ACC112 (cell line): ENCODE measurements at regions not wholly inside any gene's neighbourhood (a gene's known extent, or its start where the extent isn't known, plus 50 kb on each side); places are given as distances from the start of the nearest gene placed in this dataset.
"Not testable (repeated sequence)": the region's sequence is repeated elsewhere in the genome, so short reads cannot be mapped to it uniquely, and the experiment has no call there.

Experiments
- H2AFZ ChIP-seq: fragments of 200-600 bp; sonication (generic); one replicate; pipeline ENCODE4 v1.6.0; 2017; ENCODE audit warnings: antibody characterized with exemption, low read length; ENCODE audit not compliant: unreplicated experiment
- H3K27ac ChIP-seq: fragments of 200-600 bp; sonication (generic); 2 replicates; pipeline ENCODE4 v1.5.1; 2014; ENCODE audit warnings: low read depth, mild to moderate bottlenecking, antibody characterized with exemption, low read length, moderate library complexity
- H3K27me3 ChIP-seq: fragments of 200-600 bp; sonication (generic); 2 replicates; pipeline ENCODE4 v1.6.1; 2014; ENCODE audit warnings: mild to moderate bottlenecking, antibody characterized with exemption, low read length, moderate library complexity, mixed read lengths; ENCODE audit not compliant: insufficient read depth
- H3K36me3 ChIP-seq: fragments of 200-600 bp; sonication (generic); 2 replicates; pipeline ENCODE4 v1.6.1; 2016; ENCODE audit warnings: mild to moderate bottlenecking, antibody characterized with exemption, low read length, moderate library complexity, mixed read lengths; ENCODE audit not compliant: insufficient read depth
- H3K4me1 ChIP-seq: fragments of 200-600 bp; sonication (generic); one replicate; pipeline ENCODE4 v1.6.1; 2016; ENCODE audit warnings: low read length, mixed read lengths; ENCODE audit not compliant: insufficient read depth, unreplicated experiment, control insufficient read depth
- H3K4me3 ChIP-seq: fragments of 200-600 bp; sonication (generic); 2 replicates; pipeline ENCODE4 v1.5.1; 2014; ENCODE audit warnings: mild to moderate bottlenecking, low read depth, low read length
- H3K79me2 ChIP-seq: fragments of 200-600 bp; sonication (generic); one replicate; pipeline ENCODE4 v1.6.0; 2016; ENCODE audit warnings: low read length; ENCODE audit not compliant: control insufficient read depth, unreplicated experiment, insufficient read depth

DNA sequence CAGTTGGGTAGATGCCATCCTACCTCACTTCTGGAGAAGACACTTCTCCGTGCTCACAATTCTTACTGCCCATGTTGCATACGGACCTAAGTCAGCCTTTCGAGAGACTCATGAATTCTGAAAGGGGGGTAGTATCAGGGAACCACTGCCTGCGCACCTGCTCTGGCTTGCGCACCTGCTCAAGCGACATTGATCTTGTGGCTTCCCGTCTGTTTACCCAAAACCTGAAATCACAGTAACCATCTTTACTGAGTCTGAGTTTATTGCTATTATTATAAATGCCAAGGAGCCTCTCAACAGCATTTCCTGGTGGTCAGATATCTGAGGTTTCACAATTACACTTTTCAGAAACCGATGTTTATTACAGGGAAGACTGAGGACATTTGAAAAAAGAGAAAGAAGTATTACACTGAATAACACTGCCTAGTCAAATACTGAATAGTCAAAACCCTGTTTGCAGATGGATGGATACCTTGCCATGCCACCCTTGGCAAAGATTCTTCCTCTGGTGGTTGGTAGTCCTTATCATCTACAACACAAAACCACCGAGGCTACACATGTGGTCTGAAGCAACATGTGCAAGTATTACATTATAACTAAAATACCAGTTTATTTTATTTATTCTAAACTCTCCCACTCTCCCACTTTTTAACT is 208.7 kb downstream of the SIPA1L2 start:
- Histone ChIP-seq H3K36me3 (peaks cover 4% of the 10 kb centered on the region; the same call in 1 of the 2 replicates), H3K79me2 (no peaks in the 10 kb centered on the region), H3K27ac (no peak overlapping the region), H2AFZ (no peak overlapping the region), H3K27me3 (no peaks in the 10 kb centered on the region), H3K4me1 (peaks cover 17% of the 10 kb centered on the region), H3K4me3 (no peak overlapping the region)

DNA sequence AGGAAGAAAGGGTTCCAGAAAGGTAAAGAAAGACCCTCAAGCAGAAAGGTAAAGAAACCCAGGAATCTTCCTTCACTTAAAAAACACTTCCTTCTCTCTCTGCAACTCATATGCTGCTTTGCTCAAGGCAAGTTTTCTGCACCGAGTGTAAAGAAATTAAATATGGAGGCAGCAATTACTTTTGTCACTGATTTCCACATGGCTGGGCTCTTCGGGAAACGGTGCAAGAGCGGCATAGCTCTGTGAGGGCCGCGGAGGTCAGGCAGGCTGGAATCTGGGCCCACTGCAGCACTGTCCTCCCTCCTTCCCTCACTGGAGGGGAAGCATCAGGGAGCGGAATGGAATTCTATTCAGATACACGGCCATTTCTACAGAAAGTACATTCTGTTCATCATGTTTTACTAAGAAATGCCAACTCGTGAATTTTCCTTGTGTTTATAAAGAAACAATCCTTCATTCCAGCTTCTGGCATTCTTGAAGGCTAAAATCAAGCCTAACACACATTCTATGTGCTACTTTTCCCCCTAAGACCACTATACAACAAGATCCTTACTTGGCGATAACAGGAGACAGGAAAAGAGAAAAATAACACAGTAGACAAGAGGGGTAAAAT is 212.2 kb downstream of the SIPA1L2 start:
- Histone ChIP-seq H3K27ac (no peak overlapping the region), H3K36me3 (no peaks in the 10 kb centered on the region), H3K4me1 (peaks cover 10% of the 10 kb centered on the region), H2AFZ (no peak overlapping the region), H3K4me3 (no peak overlapping the region), H3K27me3 (no peaks in the 10 kb centered on the region), H3K79me2 (no peaks in the 10 kb centered on the region)

DNA sequence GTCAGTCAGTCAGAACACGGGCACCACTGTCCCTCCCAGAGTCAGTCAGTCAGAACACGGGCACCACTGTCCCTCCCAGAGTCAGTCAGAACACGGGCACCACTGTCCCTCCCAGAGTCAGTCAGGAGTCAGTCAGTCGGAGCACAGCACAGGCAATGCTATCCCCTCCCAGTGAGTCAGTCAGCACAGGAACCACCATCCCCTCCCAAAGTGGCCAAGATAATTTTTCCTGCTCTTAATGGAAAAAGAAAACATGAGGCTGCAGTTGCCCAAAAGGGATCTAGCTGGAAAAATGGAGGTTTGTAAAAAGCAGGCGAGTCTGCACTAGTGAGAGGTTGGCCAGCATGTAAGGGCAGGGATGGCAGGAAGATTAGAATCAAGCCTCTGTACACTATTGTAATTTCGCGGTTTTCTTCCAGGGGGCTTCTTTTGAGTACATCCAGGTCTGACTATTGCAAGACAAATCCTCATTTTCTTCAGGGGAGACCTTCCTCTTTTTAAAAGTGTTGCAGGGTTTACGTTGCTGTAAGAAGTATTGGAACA is 213.8 kb downstream of the SIPA1L2 start:
- Histone ChIP-seq H3K27me3 (no peaks in the 10 kb centered on the region), H3K79me2 (no peaks in the 10 kb centered on the region), H3K4me3 (no peak overlapping the region), H3K4me1 (no peaks in the 10 kb centered on the region), H3K27ac (no peak overlapping the region), H2AFZ (no peak overlapping the region), H3K36me3 (no peaks in the 10 kb centered on the region)

DNA sequence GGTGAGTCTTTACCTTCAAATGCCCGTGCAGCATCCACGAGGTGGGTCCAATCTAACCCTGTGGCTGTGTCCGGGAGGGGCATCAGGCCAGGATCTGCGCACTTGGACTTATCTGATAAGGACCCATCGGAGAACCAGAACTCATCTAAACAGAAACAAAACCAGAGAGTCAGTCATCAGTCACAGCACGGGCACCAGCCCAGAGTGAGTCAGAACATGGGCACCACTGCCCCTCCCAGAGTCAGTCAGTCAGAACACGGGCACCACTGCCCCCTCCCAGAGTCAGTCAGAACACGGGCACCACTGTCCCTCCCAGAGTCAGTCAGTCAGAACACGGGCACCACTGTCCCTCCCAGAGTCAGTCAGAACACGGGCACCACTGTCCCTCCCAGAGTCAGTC is 214.5 kb downstream of the SIPA1L2 start:
- H3K36me3 ChIP-seq, H3K79me2 ChIP-seq, H3K4me1 ChIP-seq, H3K27ac ChIP-seq, H2AFZ ChIP-seq, H3K27me3 ChIP-seq, H3K4me3 ChIP-seq: not testable (repeated sequence)

DNA sequence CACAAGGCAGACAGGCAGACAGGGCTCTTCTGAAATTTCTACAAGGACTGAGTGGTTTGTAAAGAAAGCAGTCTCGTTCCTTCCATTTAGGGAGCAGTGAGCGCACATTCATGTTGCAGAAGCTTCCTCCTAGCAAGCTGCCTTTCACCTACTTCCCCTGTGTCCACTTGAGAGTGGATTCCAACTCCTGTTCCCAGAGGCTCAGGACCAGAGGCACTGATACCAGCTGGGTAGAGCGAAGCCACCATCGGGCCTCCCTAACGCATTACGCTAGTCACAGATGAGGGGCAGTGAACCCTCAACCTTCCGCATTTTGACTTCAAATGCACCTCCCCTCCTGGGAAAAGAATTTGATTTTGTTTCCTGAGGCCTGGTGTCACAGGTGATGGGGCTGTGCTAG is 215.8 kb downstream of the SIPA1L2 start:
- no peak overlapping the region for H3K4me3 ChIP-seq

DNA sequence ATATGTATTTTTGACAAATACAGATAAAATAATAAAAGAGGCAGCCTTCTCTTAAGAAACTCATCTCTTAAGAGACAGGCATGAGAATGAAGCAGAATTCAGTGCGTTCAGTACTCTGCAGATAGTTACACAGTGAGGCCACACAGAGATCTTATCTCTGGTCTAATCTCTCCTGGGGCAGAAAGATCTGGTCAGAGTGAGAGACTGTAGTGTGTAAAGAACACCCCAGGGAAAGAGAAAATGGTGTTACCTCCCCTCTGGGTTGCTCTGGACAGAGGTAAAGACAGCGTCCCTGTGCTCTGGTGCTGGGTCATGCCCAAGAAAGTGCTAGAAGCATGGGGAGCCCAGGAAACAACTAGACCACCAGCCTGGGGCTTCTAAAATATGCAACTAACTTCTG is 216.3 kb downstream of the SIPA1L2 start:
- H3K36me3 ChIP-seq = peaks cover 6% of the 10 kb centered on the region
- H3K27ac ChIP-seq = no peak overlapping the region
- H3K27me3 ChIP-seq = no peaks in the 10 kb centered on the region
- no peaks in the 10 kb centered on the region for H3K79me2 ChIP-seq
- H2AFZ ChIP-seq = no peak overlapping the region
- H3K4me3 ChIP-seq = no peak overlapping the region
- no peaks in the 10 kb centered on the region for H3K4me1 ChIP-seq

More for the DNA sequence above, 215.8 kb downstream of the SIPA1L2 start:
- Histone ChIP-seq H2AFZ (no peak overlapping the region), H3K4me1 (no peaks in the 10 kb centered on the region), H3K79me2 (no peaks in the 10 kb centered on the region), H3K27ac (no peak overlapping the region), H3K27me3 (no peaks in the 10 kb centered on the region), H3K36me3 (peaks cover 5% of the 10 kb centered on the region)

DNA sequence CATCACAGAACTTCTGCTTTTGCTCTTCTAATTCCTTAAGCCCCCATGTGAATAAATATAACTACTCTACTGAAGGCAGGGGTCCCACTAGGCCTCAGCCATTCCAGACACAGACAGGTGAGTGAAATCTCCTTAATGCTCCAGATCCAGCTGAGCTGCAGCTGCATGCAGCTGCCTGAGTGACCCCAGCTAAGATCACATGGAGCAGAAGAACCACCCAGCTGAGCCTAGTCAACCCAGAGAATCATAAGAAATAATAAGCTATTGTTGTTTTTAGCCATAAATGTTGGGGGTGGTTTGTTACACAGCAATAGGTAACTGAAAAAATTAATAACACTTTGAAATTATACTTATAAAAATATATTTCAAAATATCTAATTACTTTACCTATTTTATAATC is 220.3 kb downstream of the SIPA1L2 start:
- no peaks in the 10 kb centered on the region for H3K4me1 ChIP-seq
- H3K4me3 ChIP-seq = no peak overlapping the region
- no peak overlapping the region for H3K27ac ChIP-seq
- H3K27me3 ChIP-seq = no peaks in the 10 kb centered on the region
- H3K36me3 ChIP-seq = peaks cover 6% of the 10 kb centered on the region
- no peak overlapping the region for H2AFZ ChIP-seq
- no peaks in the 10 kb centered on the region for H3K79me2 ChIP-seq

DNA sequence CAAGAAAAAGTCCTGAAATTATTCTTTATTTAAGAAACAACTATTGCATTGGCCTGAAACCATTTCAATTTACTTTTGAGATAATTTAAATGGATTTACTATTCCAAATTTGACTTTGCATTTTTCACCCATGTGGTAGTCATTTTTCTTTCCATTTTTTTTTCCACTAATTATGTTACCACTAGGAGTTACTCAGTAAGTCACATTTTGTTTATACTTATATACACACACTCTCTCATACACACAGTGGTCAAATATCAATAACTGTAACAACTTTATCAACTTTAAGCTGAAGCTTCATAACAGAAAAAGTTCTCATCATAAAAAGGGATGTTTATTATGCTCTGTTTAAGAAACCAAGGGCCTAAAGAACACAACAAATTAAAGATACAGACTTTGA is 222.8 kb downstream of the SIPA1L2 start:
- H3K4me1 ChIP-seq = no peaks in the 10 kb centered on the region
- H3K27ac ChIP-seq = no peak overlapping the region
- peaks cover 6% of the 10 kb centered on the region for H3K36me3 ChIP-seq
- no peak overlapping the region for H2AFZ ChIP-seq
- H3K27me3 ChIP-seq = no peaks in the 10 kb centered on the region
- no peaks in the 10 kb centered on the region for H3K79me2 ChIP-seq
- H3K4me3 ChIP-seq = no peak overlapping the region

DNA sequence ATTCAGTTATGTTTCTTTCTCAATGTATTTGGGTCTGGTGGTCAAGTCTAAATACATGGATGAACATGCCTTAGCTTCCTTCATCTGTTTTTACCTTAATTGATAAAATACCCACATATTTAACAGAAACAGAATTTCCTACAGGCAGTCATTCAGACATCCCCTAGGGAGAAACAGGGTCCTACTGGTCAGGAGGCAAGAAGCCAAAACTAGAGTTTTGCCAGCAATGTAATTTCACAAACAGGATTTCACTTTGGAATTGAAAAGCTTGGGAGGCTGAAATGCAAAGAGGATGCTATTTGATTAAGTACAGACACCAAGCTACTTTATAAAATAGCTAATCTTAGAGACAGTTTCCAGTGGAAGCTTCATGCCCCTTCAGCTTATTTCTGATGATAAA is 224.2 kb downstream of the SIPA1L2 start:
- H3K27me3 ChIP-seq = no peaks in the 10 kb centered on the region
- H2AFZ ChIP-seq = no peak overlapping the region

DNA sequence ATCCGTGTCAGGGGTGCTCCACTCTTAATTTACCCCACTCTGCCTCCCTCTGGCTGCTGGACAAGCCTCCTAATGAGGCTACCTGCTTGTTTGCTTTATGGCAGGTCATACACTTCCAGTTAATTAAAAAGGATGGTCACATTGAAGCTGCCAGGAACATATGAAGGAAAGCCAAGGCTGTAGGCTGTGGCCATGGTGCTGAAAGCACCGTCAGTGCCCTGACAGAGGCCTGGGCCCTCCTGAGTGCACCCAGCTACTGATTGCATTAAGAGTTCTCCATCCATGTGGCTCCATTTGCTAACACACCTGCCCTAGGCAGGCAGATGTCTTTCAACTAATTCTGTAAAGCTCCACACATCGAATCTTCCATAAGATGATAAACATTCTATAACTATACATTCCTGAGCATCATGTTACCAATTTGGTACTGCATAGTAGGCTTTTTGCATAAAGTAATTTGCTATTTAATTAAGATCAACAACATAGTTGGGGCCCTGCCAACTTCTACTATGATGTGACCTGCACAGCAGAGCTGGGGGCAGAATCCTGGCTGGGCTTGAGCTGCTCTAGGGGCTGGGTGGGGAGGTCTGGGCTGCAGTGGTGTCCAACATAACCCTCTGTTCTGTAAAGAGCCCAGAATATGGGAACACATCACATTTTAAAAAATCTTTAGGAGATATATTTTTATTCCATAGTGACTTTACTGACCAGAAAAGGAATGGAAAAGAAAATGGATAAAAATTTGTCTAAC is 224.8 kb downstream of the SIPA1L2 start:
- Histone ChIP-seq H2AFZ (no peak overlapping the region), H3K79me2 (no peaks in the 10 kb centered on the region), H3K27ac (no peak overlapping the region), H3K27me3 (no peaks in the 10 kb centered on the region), H3K36me3 (peaks cover 6% of the 10 kb centered on the region), H3K4me1 (no peaks in the 10 kb centered on the region), H3K4me3 (no peak overlapping the region)

More for the DNA sequence above, 224.2 kb downstream of the SIPA1L2 start:
- Histone ChIP-seq H3K4me3 (no peak overlapping the region), H3K36me3 (peaks cover 6% of the 10 kb centered on the region), H3K27ac (no peak overlapping the region), H3K79me2 (no peaks in the 10 kb centered on the region), H3K4me1 (no peaks in the 10 kb centered on the region)
